ENCODE measurements at regions not wholly inside any gene's neighbourhood (a gene's known extent, or its start where the extent isn't known, plus 50 kb on each side); places are given as distances from the start of the nearest gene placed in this dataset.

DNA sequence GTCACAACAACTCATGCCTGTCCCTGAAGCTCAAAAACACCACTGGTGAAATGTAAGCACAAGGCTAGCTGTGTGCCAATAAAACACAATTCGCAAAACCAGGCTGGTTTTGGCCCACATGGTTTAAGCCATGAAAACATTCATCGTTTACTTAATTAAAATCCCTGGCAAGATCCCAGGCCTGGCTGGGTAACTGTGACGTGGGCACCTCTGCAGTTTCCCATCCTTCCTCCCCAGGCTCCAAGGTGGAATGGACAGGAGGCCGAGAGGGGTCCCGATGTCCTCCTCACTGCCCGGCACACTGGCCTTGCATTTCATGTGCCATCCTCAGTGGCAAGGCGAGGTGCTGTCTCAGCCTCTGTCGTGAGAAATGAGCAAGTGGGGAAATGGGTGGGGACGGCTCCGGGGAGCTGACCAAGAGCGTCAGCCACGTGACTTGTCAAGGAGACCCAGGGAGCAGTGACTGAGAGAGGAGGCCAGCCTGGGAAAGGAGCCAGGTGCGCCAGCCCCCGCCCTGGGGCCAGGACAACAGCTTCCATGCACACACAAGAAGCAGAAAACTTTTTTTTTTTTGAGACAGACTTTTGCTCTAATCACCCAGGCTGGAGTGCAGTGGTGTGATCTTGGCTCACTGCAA, 153.1 kb upstream of the RAB4A start:
- TF ChIP-seq, protein P1, sequence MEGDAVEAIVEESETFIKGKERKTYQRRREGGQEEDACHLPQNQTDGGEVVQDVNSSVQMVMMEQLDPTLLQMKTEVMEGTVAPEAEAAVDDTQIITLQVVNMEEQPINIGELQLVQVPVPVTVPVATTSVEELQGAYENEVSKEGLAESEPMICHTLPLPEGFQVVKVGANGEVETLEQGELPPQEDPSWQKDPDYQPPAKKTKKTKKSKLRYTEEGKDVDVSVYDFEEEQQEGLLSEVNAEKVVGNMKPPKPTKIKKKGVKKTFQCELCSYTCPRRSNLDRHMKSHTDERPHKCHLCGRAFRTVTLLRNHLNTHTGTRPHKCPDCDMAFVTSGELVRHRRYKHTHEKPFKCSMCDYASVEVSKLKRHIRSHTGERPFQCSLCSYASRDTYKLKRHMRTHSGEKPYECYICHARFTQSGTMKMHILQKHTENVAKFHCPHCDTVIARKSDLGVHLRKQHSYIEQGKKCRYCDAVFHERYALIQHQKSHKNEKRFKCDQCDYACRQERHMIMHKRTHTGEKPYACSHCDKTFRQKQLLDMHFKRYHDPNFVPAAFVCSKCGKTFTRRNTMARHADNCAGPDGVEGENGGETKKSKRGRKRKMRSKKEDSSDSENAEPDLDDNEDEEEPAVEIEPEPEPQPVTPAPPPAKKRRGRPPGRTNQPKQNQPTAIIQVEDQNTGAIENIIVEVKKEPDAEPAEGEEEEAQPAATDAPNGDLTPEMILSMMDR (IDR thresholded peaks at IDR 0.05) = no peak
- TF ChIP-seq EP300 (IDR thresholded peaks at IDR 0.05) (no peak), POLR2A (IDR thresholded peaks at IDR 0.05) (no peak), POLR2AphosphoS5 (IDR thresholded peaks at IDR 0.05) (peak; percentile 15 to 22)

Measured in upper lobe of left lung (tissue), 4 donors.